Calu3 (cell line): ENCODE measurements at regions not wholly inside any gene's neighbourhood (a gene's known extent, or its start where the extent isn't known, plus 50 kb on each side); places are given as distances from the start of the nearest gene placed in this dataset.

Experiments
- BruUV-seq: library from RNA; stranded (reverse); fragments of 400-500 nt; replicated peaks from 2 replicates; lab custom pipeline; 2021; lab: Mats Ljungman, UMichigan
- CTCF ChIA-PET: fragments of 300-600 bp; sonication (Branson Sonifier 250); formaldehyde crosslinking; loops from one replicate; lab custom pipeline; 2022; ENCODE audit warnings: antibody characterized with exemption; lab: Charles Lee
- DNase-seq: peaks from one replicate; pipeline ENCODE4 v3.0.0; 2022
- H3K27ac Mint-ChIP-seq: one replicate; pipeline ENCODE4 v1.8.0; 2022; ENCODE audit warnings: mixed read lengths; ENCODE audit not compliant: unreplicated experiment
- H3K27me3 Mint-ChIP-seq: one replicate; pipeline ENCODE4 v1.8.0; 2022; ENCODE audit warnings: mixed read lengths; ENCODE audit not compliant: unreplicated experiment
- H3K36me3 Mint-ChIP-seq: one replicate; pipeline ENCODE4 v1.8.0; 2022; ENCODE audit warnings: mild to moderate bottlenecking, moderate library complexity, mixed read lengths; ENCODE audit not compliant: insufficient read depth, unreplicated experiment
- H3K4me1 Mint-ChIP-seq: one replicate; pipeline ENCODE4 v1.8.0; 2022; ENCODE audit warnings: mild to moderate bottlenecking, low read depth, mixed read lengths; ENCODE audit not compliant: unreplicated experiment
- H3K4me3 Mint-ChIP-seq: one replicate; pipeline ENCODE4 v1.8.0; 2022; ENCODE audit warnings: mild to moderate bottlenecking, low read depth, moderate library complexity, mixed read lengths; ENCODE audit not compliant: unreplicated experiment
- H3K9me3 Mint-ChIP-seq: one replicate; pipeline ENCODE4 v1.8.0; 2022; ENCODE audit warnings: low read depth, mixed read lengths; ENCODE audit not compliant: unreplicated experiment
- intact Hi-C: fragments of 100-400 bp; cut with micrococcal nuclease; formaldehyde crosslinking; loops from one replicate; pipeline ENCODE4 v1.10.0; 2022; ENCODE audit not compliant: unreplicated experiment
- TF ChIP-seq, protein P1 (sequence below): fragments of 200-600 bp; IDR thresholded peaks from one replicate; pipeline ENCODE4 v1.8.0; 2022; ENCODE audit warnings: antibody characterized with exemption; ENCODE audit not compliant: unreplicated experiment

DNA sequence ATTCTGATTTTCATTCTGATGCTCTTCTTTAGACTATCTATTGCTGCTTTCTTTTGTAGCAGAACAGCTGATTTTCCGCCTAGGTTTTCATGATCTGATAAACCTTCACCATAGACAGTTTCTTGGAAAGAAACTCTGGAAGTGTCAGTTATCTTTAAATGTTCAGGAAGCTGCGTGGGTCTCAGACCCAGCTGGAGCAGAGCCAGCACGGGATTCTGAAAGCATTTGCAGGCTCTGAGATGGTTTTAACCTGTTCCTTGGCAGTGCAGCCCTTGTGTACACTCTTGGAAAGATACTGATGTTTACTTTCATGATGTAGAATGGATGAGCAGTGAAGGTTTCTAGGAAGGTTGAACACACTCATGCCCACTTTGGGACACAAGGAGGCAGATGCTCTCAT lies 178.0 kb upstream of the DMRT1 start:
- Mint-ChIP-seq H3K4me3 (no peak overlapping the region), H3K27me3 (no peaks in the 10 kb centered on the region), H3K36me3 (no peaks in the 10 kb centered on the region), H3K27ac (no peak overlapping the region), H3K9me3 (no peaks in the 10 kb centered on the region), H3K4me1 (no peaks in the 10 kb centered on the region)
- intact Hi-C loops = no loop called here
- CTCF ChIA-PET = no interaction called here
- DNase-seq = no peak
- TF ChIP-seq, protein P1, sequence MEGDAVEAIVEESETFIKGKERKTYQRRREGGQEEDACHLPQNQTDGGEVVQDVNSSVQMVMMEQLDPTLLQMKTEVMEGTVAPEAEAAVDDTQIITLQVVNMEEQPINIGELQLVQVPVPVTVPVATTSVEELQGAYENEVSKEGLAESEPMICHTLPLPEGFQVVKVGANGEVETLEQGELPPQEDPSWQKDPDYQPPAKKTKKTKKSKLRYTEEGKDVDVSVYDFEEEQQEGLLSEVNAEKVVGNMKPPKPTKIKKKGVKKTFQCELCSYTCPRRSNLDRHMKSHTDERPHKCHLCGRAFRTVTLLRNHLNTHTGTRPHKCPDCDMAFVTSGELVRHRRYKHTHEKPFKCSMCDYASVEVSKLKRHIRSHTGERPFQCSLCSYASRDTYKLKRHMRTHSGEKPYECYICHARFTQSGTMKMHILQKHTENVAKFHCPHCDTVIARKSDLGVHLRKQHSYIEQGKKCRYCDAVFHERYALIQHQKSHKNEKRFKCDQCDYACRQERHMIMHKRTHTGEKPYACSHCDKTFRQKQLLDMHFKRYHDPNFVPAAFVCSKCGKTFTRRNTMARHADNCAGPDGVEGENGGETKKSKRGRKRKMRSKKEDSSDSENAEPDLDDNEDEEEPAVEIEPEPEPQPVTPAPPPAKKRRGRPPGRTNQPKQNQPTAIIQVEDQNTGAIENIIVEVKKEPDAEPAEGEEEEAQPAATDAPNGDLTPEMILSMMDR = no peak
- BruUV-seq = no TSS peak

DNA sequence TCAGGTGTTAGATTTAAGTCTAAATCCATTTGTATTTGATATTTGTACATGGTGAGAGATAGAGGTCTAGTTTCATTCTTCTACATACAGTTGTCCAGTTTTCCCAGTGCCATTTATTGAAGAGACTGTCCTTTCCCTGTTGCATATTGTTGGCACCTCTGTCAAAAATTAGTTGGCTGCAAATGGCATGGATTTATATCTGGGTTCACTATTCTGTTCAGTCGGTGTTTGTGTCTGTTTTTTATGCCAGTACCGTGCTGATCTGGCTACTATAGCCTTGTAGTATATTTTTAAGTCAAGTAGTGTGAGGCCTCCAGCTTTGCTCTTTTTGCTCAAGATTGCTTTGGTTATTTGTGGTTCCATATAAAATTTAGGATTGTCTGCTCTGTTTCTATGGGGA lies 176.2 kb upstream of the DMRT1 start:
- H3K9me3 Mint-ChIP-seq = no peaks in the 10 kb centered on the region
- no peaks in the 10 kb centered on the region for H3K27me3 Mint-ChIP-seq
- no peak overlapping the region for H3K27ac Mint-ChIP-seq
- H3K36me3 Mint-ChIP-seq = no peaks in the 10 kb centered on the region
- no TSS peak for BruUV-seq
- H3K4me1 Mint-ChIP-seq = no peaks in the 10 kb centered on the region
- CTCF ChIA-PET = no interaction called here
- intact Hi-C loops = no loop called here
- no peak overlapping the region for H3K4me3 Mint-ChIP-seq
- no peak for DNase-seq
- TF ChIP-seq, protein P1 = no peak

DNA sequence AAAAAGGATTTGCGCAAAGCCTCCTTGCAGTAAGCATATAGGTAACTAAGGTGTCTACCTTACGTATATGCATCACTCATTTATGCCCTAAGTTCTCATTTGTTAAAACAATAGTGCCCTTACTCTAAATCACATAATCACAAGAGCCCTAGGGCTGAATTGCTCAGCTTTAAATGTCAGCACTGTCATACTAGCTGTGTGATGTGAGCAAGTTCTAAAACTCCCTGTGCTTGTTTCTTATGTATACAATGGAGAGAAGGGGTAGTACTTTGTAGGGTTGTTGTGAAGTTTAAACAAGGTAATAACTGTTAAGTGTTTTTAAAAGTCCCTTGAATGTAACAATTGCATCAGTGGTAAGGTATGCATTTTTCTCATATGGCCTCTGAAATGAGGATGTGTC lies 169.5 kb upstream of the DMRT1 start:
- Mint-ChIP-seq H3K27me3 (no peaks in the 10 kb centered on the region), H3K36me3 (no peaks in the 10 kb centered on the region), H3K27ac (no peak overlapping the region), H3K4me3 (no peak overlapping the region), H3K9me3 (no peaks in the 10 kb centered on the region), H3K4me1 (peaks cover 9% of the 10 kb centered on the region)
- intact Hi-C loops = no loop called here
- TF ChIP-seq, protein P1 = no peak
- no TSS peak for BruUV-seq
- DNase-seq = no peak
- CTCF ChIA-PET = interaction anchor here (1.1 kb wide), 1 partner anchor 11 kb away, joined by 3 read pairs; no protein-coding TSS in a partner anchor

DNA sequence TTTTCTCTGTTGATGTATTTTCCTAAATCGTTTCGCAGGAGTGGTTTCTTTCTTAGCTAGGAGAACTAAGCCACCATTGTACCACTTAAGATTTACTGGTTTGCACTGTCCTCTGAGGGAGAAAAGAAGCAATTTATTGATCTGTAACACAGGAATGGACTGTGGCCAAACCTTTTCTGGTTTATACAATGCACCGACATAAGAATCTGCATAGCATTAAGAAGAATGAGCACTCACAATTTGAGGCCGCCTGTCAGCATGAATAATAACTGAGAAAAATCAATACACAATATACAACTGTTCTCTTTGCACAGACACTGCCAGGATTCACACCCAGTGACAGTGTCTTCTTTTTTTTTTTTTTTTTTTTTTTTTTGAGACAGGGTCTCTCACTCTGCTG lies 168.6 kb upstream of the DMRT1 start:
- Mint-ChIP-seq H3K27me3 (no peaks in the 10 kb centered on the region), H3K4me3 (no peak overlapping the region), H3K4me1 (peaks cover 17% of the 10 kb centered on the region), H3K36me3 (no peaks in the 10 kb centered on the region), H3K27ac (no peak overlapping the region), H3K9me3 (no peaks in the 10 kb centered on the region)
- intact Hi-C loops = no loop called here
- TF ChIP-seq, protein P1 = no peak
- no peak for DNase-seq
- no TSS peak for BruUV-seq
- CTCF ChIA-PET = interaction anchor here (1.1 kb wide), 1 partner anchor 10 kb away, joined by 3 read pairs; no protein-coding TSS in a partner anchor
